CD4-positive, alpha-beta T cell treated with Interleukin-17A for 4 hours (primary cell): ENCODE measurements at regions not wholly inside any gene's neighbourhood (a gene's known extent, or its start where the extent isn't known, plus 50 kb on each side); places are given as distances from the start of the nearest gene placed in this dataset.

Experiments
- DNase-seq: peaks from one replicate; pipeline ENCODE4 v3.0.0-alpha.2; 2020; ENCODE audit warnings: mixed read lengths

DNA sequence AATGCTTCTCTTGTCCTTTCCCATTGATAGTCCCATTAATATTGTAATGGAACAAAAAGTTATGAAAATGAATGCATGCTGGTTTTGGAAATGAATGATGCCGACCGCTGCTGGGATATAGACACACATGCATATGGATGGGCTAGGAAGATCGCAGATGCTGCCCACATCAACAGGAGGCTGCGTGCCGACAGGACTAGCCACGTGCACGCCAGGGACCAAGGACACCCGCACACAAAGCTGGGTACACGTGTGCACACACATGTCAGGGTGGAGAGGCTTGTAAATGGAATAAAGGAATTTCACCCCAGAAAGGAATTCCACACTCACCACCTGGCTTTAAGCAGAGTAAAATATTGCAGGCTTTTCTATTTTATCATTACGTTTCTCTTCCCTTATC is 153.8 kb upstream of the VASH1 start:
- DNase-seq = no peak

DNA sequence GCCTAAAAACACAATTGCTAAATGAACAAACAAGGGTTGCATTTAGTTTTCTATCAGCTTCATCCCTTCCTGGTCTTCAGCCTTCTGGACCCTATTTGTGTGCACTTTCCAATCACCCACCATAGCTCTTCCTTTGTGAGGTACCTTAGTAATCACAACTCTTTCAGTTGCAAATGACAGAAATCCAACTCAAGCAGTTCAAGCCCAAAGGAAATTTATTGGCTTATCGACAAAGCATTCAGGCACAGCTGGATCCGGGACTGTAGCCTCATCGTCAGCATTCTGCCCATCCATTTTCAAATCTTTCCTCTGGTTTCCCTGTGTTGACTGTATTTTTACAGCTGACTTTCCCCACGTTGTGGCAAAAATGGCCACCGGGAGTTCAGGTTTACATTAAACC is 148.6 kb upstream of the VASH1 start:
- DNase-seq = no peak

DNA sequence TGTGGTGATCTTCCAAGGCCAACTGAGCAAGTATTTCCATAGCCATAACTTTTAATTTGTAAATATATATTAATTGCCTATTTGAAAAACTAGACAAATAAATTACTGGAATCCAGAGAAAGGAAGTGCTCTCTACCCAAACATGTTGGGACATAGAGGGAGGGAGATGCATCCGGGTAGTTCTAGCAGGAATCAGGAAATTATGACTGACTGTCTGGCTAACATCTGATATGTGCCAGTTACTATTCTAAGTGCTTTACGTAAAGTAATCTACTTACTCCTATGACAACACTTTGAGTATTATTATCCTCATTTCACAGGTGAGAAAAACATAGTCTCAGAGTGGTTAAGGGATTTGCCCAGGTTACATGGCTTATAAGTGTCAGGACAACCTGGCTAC is 147.7 kb upstream of the VASH1 start:
- no peak for DNase-seq

DNA sequence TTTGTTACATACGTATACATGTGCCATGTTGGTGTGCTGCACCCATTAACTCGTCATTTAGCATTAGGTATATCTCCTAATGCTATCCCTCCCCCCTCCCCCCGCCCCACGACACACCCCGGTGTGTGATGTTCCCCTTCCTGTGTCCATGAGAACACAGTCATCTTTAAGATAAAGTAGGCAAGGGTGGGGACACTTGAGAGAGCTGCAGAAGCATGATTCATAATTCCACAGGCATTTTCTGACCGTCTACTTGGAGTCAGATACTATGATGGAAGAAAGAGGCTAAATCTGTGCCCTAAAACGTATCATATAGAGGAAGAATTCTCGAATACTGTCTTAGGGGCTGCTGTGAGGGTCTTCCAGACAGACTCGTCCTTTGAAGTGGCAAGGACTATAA is 145.9 kb upstream of the VASH1 start:
- DNase-seq = no peak

DNA sequence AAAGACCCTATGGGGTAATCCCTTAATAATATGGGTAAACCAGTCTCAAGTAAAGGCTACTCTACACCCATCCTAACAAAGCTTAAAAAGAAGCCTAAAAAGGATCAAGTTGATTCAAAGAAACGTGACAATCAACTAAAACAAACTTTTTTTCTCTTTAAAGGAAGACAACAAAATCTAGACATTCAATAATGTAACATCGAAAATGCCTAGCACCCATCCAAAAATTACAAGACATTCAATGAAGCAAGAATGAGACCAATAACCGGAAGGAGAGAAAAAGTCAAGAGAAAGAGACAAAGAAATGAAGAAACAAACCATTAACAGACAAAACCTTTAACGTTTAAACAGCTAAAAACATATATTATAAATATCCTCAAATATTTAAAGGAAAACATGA is 143.8 kb upstream of the VASH1 start:
- no peak for DNase-seq

DNA sequence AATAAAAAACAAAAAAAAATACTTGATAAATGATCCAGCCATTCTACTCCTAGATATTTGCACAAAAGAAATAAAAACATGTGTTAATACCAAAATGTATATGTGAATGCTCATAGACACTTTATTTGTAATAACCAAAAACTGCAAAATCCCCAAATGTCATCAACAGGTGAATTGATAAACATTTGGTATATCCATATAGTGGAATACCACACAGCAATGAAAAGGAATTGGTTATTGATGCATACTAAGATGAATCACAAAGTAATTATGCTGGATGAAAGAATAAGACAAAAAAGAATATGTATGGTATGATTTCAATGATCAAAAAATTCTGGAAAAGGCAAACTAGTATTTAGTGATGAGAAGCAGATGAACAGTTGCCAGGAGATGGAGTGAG is 124.7 kb upstream of the VASH1 start:
- DNase-seq = no peak

DNA sequence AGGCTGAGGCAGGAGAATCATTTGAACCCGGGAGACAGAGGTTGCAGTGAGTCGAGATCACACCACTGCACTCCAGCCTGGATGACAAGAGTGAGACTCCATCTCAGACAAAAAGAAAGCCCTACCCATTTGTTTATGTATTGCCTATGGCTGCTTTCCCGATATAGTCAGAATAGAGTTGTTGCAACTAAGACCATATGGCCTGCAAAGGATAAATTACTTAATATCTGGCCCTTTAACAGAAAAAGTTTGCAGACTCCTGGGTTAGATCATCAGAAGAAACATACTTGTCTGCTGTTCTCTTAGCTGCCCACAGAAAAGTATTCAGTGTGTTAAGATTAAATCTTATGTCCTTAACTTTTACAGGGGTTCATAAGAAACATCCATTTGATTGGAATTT is 122.4 kb upstream of the VASH1 start:
- DNase-seq = no peak

DNA sequence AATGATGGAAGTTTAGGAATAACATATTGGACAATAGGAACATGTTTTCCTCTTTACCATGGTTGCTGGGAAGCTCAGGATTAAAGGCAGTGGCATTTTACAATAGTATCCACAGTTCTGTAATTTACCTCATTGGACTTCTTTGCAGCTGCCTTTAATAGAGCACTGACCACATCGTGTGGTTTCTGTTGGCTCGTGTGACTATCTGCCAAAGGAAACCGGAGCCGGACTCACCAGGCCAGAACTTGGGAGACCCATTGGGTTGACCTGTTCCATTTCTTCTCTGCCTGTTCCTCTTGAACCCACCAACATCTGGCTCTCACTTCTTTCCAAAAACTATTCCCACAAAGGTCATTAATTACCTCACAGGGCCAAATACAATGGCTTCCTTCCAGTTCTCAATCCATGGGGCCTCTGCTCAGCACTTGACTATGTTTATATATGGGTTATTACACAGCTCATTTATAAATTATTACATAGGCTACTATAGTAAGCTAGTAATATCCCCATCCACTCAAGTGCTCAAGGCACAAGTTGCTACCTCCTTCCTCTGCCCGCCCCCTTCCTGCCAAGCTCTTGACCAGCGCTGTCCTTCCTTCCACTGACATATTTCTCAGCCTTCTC is 121.5 kb upstream of the VASH1 start:
- no peak for DNase-seq

DNA sequence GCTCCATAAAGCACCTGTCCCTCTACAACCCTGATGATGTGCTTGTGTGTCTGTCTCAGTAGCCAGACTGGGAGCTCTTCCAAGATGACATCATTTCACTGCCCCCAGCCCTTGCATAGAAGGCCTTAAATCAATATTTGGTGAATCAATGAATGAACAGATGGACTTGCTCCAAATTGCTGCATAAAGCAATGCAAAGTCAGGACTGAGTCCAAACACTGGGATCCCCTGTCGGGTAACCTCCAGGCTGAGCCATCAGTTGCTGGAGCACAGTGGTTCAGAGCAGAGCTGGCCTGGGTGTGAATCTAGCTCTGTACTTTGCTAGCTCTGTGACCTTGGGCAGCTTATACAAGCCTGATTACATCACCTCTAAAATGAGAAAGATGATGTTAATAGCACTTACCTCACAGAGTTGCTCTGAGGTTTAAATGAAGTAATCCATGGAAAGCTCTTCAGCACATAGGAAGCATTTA is 120.3 kb upstream of the VASH1 start:
- DNase-seq = no peak

DNA sequence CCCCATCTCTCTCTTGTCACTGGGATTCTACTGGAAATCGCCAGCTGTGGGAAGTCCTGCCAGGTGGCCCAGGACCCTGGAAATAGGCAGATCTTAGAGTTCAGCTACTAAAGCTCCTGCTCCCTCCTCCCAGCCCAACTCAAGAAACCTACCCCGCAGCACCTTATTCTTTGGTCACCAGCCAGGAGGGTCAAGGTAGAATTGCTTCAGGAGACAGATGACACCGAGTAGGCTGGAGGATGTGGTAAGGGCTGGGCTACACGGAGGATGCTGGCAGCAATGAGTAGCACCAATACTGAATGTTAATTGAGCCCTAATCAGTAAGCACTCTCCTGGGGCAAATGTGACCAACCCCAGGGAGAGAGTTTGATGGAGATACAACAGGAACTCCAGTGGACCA is 119.7 kb upstream of the VASH1 start:
- DNase-seq = no peak

DNA sequence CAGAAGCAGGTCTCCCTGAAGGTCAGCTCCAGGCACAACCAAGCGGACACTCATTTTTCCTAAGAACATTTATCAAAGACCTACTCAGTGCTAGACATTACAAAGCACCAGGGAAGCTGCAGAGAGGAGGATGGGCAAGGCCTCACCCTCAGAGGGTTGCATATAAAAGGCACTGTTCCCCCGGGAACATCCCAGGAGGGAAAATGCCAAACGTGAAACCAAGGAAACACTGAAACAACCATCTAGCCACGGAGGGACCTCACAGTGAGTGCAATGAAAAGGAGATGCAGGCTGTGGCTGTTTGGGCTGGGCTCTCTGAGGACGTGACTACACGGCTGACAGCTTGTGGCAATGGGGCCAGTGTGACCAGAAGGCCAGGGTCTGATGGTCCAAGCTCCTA is 117.4 kb upstream of the VASH1 start:
- no peak for DNase-seq

DNA sequence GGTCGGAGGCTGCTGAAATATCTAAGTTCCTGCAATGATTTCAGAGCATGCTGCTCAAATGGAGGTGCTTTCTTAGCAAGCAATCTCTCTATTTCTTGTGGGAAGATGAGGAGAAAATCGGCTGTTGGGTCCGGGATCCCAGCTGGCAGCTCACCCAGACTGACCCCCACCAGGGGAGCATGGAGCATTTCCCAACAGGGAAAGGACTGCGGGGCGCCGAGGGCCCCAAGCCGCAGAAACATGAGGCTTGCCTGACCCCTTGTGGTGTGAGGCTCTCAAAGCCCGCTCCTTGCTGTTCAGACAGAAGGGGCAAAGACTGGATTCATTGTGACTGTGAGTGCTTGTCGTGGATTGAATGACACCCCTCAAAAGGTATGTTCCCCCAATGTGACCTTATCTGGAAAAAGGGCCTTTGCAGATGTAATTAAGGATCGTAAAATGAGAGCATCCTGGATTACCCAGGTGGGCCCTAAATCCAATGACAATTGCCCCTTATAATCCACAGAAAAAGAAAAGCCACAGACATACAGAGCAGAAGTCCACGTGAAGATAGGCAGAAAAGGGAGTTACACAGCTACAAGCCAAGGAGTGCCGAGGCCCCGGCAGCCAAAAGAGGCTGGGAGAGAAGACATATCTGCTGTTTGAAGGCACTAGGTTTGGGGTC is 116.3 kb upstream of the VASH1 start:
- no peak for DNase-seq

DNA sequence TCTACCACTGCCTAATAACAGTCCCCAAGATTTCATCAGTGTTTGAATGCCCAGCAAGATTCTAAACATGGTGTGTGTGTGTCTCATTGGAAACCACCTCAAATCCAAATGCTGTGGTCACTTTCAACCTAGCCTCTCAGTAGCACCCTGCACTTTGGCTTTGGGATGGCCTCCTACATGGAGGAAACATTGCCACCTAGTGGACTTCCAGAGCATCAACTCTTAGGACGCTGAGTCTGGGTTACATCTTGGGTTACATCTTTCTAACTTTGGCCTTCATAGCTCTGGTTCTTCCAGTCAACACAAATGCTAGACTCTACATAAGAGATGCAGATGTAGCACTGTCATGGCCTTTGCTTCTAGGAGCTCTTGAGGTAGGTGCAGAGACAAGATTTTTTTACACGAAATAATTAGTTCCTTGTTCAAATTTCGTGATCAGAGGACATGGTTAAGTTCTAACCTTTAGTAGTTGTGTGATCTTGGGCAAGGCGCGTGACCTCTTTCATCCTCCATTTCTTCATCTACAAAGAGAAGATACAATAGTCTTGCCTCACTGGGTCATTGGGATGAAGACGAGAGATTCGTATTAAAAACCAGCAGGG is 113.5 kb upstream of the VASH1 start:
- DNase-seq = peak; percentile 9

DNA sequence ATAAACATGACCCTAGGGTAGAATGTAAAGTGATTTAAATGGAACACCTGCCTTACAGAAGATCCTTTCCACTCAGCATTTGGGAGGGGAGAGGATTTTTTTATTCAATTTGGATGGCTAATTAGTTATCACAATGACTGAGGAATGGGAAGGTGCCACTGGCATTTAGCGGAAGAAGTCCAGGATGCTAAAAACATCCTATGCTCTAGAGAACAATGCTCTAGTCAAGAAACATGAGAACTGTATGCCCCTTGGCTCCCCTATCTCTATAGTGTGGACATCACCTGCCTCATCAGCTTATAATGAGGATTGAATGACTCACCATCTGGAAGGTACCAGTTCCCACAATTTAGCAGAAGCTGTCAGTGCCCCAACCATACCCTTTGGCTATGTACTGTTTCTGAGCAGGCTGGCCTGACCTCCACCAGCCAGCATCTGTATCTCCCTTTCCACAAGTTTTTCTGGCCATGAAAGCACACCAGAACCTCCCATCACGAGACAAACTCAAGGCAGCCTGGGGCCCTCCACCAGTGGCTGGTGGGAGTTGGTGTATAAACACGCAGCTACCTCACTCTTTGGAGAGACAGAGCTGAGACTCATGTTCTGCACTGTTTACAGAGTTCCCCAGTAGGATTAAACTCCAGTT is 109.7 kb upstream of the VASH1 start:
- DNase-seq = no peak

DNA sequence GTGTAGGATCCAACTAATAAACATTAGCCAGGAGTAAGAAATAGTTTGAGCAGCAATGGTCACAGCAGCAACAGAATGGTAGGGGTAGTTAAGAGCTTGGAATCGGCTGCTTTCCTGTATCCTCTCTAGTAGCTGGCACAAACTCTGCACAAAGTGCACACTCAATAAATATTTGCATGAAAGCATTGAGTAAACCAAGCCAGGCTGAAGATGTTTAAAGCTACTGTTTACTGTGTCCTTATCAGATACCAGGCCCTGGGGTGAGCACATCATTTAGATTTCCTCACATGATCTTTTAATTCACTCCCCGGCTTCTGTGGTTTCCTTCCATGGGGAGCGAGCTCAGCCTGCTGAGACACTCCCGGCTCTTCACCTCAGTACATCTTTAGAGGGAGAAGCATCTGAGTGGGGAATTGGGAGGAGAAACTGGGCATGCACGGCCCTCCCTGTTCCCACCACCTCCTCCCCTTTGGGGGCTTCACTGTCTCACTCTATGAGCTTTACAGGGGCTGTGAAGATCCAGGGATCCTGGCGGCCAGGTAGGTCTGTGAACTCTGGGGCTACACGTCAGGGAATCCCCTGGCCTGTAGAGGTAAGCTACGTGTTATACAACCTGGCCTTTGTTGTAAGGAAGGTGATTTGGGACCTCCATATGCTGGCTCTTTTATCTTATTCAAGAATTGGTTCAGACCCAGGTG is 107.2 kb upstream of the VASH1 start:
- no peak for DNase-seq

DNA sequence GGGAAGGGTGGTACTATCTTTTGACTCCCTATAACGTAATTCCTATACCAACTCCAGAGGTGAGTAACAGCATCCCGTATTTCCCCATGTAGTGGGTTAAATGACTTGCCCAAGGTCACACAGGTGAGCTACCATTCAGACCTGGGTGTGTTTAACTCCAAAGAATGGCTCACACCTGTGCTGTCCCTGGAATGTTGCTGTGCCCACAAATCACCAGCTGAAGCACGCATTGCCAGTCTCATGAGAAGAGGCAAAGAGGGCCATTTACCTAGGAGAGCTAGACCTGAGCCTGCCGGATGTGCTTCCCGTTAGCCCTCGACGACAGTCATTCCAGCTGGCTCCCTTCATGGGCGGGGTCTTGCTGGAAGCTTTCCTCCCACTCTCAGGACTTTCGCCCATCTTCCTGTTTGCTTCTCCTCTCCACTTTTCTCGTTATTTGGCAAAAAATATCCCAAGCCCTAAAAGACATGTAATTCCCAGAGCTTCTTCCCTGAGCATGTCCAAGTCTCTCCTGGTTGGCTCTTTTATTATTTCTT is 106.6 kb upstream of the VASH1 start:
- DNase-seq = no peak

DNA sequence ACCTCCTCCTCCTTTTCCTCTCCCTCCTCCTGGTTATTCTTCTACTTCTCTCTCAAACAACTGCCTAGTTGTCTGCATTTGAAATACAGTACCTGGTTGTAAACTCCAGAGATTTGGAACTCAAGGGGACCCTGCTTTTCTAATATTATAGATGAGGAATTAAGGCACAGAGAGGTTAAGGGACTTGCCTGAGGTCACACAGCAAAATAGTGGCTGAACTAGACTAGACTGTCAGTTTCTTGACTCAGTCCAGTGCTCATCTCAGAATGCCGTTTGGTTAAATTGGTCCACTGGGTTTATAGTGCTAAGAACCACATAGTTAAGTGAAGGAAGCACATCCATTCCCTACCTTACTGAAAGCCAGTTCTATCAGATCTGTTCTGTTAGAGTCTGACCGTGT is 105.9 kb upstream of the VASH1 start:
- DNase-seq = no peak

DNA sequence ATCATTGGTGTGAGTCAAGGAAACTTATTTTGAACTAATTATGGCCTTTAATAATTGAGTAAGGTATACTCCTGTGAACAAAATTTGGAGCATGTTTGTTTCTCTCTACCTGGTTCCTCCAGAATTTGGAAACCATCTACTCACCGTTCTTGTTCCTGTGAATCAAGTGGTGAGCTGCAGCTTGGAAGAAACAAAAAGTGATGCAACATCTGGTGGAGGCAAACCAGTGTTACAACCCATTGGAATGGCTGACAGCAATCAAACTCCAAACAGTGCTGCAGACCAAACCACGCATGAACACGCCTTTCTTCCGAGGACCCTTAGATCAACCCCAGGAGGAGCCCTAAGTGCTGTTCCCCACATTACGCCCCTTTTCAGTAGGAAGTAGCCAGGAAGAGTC is 104.7 kb upstream of the VASH1 start:
- DNase-seq = no peak

DNA sequence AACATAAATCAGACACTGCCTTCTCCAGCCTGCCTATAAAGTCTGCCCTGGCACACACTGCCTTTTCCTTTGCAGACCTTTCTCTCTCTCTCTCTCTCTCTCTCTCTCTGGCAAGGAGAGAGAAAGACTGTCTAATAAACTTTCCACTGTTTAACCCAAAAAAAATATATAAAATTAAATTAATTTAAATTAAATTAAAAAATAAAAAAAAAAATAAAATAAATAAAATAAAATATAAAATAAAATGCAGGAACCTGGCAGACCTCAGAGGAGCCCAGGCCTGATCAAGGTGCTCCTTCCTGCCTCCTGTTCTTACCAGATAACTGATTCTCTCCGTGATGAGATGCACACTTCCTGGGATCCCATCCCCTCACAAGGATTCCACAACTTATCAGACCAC is 103.9 kb upstream of the VASH1 start:
- no peak for DNase-seq

DNA sequence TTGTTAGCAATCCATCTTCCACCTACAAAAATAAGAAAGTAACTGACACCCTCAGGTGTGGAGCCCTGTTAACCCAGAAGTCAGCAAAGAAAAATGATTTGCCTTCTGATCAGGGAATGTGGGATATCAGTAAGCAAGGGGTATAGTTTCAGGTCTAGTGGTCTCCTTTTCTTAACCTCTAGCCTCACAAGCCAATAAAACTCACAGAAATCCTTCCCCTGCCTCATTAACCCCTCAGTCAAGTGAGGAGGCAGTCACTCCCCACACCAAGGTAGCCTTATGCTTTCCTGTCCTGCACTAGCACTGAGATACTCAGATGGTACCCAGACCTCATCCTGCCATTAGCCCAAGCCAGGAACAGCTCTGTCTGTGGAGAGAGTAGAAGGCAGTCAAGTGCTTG is 103.4 kb upstream of the VASH1 start:
- DNase-seq = no peak

DNA sequence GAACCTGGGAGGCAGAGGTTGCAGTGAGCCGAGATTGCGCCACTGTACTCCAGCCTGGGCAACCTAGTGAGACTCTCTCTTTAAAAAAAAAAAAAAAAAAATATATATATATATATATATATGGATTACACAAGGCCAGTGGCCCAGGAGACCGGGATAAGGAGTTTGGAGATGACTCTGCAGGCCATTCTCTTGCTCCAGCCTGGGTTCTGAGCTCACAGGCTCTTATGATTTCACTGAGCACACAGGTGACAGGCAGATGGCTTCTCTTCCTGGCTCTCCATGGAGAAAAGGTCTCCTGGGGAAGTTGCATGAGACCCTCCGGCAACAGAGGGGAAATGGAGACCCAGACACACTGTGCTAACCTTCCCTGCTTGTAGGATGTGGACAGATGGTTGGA is 98.7 kb upstream of the VASH1 start:
- DNase-seq = no peak

DNA sequence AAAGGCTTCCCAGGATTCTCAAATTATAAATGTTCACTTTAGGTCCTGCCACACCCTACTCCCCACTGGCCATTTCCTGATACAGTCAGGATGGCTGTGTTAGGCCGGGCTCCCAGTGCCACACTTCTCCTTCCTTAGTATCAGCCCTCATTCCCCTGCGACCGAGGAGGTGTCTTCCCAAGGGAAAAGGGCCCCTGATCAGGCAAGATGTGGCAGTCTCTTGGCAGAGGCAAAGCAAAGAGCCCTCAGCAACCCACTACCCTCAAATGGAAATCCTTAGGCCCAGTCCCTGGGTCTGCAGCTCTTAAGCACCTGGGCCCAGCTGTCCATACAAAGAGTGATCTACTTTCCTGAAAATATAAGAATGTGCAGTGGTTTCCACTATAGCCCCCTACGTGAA is 96.5 kb upstream of the VASH1 start:
- no peak for DNase-seq

DNA sequence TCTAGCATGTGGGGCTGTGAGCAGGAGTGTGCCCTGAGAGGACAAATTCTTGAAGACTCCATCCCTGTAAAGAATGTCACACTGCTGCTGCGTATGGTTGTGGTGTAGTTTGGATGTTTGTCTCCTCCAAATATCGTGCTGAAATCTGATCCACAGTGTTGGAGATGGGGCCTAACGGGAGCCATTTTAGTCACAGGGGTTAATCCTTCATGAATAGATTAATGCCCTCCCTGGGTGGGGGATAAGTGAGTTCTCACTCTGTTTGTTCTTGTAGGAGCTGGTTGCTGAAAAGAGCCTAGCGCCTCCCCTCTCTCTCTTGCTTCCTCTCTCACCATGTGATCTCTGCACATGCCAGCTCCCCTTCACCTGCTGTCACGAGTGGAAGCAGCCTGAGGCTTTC is 94.5 kb upstream of the VASH1 start:
- no peak for DNase-seq
